ENCODE measurements at regions not wholly inside any gene's neighbourhood (a gene's known extent, or its start where the extent isn't known, plus 50 kb on each side); places are given as distances from the start of the nearest gene placed in this dataset.

DNA sequence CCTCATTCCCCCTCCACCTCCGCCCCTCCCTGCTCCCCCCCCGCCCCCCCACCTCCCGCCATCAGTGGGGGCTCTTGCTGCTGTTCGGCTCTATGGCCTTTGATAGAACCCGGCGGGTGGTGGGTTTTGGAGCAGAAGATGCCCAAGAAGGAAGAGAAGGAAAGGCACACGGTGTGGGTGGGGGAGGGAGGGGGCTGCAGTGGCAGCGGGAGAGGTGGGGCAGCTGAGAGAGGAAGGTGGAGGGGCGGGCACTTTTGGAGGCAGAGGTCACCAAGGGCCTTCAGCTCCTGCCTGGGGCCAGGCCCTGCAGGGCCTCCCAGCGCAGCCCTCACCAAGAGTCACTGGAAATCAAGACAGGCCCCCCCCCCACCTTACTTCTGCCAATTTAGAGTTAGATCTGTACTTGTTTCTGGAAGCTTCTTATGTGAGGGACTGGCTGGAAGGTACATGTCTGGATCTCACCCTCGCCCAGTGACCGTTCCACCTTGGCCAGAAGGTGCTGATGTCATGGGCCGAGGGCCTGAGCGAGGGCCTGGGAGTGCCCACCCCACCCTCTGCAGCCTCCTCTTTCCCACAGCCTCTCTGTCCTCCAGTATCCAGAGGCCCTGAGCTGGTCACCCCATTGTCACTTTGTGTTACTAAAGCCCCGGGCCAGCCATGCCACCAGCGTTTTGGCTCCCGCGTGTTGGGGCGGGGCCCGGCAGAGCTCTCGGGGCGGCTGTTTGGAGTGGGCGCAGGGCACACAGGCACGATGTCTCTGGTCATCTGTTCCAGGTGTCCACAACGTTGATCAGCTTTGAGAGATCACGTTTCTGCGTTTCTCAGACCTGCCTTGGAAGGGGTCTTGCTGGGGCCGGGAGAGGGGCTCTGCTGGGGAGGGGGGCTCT, 153.9 kb downstream of the KIF26A start:
- no peak for DNase-seq

DNA sequence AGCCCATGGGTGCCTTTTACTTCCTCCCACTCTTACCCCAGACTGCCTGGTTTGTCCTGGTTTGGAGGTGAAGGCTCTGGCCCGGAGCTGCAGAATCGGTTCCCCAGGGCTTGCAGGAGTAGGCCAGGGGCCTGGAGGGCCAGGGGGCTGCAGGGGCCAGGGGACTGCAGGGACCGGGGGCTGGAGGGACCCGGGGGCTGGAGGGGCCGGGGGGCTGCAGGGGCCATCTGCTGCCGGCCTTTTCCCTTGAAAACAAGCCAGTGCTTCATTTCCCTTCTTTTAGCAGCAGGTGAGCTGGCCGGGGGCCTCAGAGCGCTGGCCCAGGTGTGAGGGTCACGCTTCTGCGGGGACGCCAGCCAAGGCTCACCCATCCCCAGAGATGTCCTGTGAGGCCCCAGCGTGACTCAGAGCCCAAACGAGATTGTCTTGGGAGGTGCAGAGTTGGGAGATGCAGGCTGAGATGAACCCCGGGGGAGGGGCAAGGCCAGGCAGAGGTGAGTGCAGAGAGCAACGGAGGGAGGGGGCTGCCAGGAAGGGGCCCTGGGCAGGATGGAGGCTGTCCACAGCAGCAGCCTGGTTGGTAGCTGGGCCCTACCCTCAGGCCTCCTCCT, 154.9 kb downstream of the KIF26A start:
- DNase-seq = no peak

DNA sequence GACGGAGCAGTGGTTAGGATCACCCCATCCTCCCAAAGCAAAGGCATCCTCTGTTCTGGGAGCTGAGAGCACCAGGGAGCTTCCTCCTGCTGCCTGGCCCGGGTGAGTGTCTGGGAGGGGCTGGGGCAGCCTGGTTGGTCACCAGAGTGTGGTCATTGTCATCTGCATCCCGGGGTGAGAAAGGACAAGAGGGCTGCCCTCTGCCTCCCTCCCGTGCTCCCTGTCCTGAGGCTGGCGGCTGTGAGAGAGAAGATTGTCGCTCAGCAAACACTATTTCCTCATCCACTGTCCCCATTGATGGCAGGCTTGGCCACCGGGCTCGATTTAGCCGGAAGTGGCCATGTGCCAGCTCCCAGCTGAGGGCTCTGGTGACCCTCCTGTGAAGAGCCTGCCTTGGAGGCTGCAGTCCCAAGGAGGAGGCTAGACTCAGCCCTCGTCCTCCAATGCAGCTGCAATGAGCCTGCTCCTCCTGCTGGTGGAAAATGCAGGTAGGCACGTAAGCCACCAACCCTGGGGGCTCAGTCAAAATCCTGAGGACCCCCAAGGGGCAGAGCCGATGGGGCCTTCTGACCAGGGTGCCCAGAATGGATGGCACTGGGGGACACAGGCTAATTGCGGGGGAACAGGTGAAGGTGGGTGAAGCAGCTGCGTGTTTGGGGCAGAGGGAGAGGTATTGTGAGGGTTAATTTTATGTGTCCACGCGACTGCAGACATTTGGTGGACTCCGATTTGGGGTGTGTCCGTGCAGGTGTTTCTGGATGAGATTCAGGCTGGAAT, 155.7 kb downstream of the KIF26A start:
- DNase-seq = peak; percentile 12

DNA sequence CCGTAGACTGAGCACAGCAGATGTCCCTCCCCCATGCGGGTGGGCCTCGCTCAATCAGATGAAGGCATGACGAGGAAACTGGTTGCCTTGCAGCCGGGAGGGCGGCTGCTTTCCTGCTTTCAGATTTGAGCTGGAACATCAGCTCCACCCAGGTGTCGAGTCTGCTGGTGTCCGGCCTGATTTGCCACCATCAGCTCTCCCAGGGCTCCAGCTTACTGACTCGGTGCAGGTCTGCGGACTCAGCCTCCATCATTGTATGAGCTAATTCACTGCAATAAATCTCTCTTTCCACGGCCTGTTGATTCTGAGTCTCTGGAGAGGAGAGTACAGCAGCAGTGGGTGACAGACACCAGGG, 156.2 kb downstream of the KIF26A start:
- DNase-seq = no peak

DNA sequence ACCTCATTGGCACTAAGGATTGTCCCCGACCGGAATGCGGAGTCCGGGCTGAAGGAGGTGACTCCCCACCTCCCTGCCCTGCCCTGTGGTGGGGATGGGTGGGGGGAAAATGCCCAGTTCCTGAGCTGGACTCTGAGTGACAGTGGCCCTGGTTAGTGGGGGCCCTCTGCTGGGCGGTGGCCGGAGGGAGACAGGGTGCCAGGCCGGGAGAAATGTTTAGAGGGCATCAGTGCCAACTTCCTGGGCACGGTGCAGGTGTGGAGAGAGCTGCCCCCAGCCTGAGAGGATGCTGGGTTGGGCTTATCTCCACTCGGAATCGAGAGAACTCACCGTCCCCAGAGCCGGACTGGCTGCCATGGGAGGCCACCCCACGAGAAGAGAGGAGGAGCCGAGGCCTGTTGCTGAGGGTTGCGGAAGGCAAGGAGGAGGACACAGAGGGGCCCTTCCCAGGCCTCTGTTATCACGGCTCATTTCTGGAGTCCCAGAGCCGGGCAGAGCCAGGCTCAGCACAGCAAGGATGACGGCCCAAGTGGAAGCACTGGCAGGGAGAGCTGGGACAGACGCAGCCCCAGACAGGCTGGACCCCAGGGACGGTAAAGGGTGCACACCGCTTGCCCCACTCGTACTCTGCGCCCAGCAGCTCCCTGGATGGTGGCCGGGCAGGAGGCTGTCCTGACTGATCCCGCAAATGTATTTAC, 156.7 kb downstream of the KIF26A start:
- DNase-seq = no peak

DNA sequence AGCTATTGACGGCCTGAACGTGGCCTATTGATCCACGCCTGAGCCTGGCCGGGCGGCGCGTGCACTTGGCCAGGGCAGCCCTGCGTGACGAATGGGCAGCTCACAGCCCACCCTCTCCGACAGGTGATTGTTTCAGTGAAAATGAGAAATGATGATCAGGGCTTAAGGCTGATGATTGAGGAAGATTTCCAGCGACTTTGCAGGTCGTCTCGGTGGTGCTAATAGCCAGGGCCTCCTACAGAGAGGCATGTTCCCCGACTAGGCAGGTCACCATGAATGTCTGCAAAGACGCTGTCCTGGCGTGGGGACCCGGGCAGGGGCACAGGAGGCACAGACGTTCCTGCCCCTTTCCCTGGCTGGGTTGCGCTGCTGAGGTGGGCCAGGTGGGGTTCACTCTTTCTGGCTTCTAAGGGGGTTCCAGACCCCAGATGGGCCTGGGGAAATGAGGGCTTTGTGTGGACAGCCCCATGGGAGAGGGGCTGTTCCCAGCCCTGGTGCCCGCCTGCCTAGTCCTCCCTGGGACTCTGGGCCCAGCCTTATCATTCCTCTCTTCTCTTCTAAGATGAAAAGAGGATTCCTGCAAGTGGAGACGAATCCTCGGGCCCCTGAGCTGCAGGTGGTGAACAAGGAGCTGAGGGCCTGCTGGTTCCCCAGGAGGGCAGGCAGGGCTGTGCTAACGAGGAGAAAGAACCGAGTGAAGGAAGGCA, 157.4 kb downstream of the KIF26A start:
- DNase-seq = no peak

DNA sequence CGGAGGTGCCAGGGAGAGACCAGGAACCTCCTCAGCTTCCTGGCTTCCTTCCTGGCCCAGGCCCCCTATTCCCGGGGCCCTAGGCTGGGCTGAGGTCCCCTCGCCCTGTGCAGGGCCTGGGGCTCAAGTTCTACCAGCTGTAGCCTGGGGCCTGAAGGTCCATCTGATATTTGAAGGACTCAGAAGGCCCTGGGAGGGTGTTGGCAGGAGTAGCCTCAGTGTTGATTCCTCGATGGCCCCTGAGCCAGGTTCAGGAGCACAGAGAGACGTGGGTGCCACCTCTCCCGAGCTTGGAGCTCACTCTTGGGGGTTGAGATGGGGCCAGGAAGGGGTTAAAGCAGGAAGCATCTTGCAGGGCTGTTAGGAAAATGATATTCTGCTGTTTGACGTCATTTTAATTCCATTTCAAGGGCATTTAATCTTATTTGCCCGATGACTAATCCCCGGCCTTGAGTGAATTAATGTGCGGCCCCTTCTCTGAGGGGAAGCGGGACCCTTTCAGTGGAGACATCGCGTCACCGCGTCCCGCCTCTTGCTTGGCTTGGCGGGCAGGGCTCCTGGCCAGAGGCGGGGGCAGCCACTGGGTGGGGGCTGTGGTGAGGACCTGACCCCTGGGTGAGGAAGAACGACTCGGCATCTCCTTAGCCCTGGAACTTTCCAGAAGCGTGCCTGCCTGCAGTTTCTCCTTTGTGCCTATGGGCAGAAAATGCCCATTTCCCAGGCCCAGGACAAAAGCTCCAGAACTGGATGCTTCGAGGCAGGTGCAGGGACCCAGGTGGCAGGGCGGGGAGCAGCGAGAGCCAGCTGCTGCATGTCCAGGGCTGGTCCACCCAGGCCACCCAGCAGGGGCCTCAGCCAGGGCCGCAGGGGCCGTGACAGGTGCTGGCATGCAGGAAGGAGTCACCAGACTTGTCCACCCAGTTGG, 158.3 kb downstream of the KIF26A start:
- no peak for DNase-seq

DNA sequence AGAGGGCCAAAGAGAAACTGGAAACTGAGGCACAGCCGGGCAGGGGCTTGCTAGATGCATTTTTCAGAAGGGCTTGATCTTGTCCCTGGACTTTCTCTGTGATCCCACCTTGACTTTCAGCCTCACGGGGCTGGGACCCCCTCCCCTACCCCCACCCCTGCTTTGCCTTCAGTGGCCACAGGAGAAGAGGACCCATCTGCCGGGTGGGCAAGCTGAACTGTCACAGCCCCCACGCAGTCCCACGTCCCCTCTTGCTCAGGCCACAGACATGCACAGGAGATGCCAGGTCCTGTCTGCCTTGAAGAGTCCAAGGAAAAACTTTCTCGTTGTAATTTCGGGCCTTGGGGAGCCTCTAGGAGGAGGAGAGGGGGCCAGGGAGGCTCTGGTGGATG, 158.9 kb downstream of the KIF26A start:
- no peak for DNase-seq

DNA sequence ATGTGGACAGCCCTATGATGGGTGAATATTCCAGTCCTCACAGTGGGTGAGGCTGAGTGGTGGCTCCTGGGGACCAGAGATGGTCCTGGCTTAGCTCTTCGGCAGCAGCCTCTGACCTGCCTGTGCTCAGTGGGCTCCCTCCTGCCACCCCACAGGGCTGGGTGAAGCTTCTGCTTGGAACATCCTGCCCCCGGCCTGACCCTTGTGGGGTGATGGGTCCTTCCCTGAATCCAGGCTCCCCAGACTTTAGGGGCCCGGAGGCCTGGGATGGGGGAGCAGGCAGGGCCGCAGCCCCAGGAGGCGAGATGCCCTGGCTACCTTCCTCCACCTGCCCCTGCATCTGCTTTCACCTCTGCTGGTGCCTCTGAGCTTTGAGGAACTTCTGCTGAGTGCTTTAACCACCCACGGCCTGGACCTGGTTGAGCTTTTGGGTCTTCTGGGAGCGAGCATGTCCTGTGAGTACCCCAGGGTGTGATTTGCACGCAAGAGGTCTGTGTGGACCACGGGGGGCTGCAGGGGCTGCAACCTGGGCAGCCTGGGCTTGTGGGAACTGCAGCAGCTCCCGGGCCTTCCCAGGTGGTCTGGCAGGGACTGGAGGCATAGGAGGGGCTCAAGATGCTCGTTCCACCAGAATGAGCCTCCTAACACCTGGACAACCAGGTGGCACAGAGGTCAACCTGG, 159.5 kb downstream of the KIF26A start:
- no peak for DNase-seq

DNA sequence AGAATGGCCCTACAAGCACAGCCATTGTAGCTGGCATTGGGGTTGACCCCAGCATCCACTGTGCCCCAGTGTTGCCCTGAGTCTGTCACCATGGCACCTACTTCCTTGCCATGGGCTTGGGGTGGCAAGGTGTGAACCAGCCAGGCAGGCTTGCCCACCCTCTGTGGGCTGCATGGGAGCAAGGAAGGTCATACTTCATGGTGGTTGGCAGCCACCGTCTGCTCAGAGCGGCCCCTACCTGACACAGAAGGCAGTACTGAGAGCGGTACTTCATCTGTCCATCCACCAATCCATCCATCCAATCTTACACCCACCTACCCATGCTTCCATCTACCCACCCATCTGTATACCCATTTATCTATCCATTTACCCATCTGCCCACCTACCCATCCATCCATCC, 160.1 kb downstream of the KIF26A start:
- no peak for DNase-seq

DNA sequence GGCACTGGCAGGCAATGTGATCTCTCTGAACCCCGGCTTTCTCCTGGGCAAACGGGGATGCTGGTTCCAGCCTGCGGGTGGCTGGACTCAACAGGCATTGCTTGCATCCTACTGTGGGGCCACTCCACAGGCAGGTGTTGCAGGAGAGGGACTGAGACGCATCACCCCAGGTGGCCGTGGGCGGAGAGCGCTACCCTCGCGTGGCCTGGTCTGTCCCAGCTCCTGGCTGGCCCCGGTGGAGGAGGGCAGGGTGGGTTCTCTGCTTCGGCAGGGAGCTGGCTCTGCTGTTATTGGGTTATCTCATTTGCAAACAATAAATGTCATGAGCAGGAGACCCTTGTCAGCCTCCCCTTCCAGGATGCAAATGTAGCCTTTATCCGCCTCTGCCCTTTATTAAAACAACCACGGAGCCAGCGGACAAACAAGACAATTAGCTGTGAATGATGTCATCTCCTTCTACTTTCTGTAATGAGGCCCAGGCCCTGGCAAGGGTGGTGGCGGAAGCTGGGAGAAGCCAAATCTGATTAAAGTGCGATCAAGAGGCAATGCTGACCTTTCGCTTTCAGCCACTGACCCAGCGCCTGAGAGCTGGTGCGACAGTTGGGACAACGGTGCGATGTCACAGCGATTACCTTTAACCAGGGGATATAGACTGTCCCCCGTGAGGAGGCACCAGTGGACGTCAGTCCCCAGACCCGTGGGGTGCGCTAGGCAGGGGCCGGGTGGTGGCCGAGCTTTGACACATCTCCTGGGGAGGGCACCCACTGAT, 161.8 kb downstream of the KIF26A start:
- no peak for DNase-seq

DNA sequence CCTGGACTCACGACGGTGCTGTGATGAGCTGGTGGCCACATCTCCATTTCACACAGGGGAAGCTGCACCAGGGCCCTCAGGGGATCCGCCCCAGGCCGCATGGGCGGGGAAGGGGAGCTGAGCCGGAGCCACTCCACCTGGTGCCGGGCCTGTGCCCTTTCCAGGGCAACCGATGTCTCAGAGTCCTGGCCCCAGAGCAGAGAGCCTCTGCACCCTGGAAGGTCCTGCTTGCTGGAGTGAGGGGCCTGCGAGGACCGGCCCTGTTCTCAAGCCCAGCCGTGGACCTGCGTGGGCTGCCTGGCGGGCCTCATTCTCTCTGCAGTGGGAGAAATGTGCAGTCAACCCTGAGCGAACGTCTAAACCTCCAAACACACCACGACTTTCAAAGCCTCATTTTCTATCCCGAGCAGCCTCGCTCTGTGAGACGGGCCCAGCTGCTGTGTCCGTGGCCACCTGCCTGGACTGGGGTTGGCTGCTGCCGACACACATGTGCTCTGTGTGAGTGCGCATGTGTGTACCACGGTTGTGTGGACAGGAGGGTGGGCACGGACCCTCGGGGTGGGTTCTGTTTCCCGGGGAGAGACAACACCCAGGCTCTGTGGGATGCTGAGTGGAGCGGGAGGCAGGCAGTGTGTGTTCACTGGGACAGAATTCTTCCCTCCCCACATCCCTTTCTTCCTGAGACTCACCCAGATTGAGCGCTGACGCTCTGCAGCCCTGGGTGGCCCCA, 163.5 kb downstream of the KIF26A start:
- no peak for DNase-seq

DNA sequence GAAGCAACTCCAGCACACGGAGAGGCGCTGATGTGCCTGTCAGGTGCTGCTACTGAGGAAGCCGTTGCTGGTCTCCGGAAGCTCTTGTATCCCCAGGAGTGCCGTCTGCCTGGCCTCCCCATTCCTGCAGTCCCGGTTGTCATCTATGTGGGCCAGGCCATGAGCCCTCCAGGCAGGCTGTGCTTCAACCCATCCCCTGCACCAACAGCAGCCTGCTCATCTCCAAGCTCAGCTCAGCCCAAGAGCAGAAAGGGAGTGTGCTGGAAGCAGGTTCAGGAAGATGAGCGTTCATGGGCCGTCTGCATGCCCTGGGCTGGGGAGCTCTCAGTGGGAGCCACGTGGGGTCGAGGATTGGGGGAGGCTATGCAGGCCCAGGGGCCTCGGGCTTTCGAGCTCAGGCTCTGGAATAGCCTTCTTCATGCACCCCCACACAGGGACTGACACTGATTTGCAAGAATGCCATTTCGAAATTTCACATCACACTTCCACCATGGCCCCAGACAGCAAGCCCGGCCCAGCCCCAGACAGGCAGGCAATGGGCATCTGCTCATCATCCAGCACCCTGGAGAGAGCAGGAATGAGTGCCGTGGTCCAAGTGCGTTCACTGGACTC, 164.5 kb downstream of the KIF26A start:
- no peak for DNase-seq

DNA sequence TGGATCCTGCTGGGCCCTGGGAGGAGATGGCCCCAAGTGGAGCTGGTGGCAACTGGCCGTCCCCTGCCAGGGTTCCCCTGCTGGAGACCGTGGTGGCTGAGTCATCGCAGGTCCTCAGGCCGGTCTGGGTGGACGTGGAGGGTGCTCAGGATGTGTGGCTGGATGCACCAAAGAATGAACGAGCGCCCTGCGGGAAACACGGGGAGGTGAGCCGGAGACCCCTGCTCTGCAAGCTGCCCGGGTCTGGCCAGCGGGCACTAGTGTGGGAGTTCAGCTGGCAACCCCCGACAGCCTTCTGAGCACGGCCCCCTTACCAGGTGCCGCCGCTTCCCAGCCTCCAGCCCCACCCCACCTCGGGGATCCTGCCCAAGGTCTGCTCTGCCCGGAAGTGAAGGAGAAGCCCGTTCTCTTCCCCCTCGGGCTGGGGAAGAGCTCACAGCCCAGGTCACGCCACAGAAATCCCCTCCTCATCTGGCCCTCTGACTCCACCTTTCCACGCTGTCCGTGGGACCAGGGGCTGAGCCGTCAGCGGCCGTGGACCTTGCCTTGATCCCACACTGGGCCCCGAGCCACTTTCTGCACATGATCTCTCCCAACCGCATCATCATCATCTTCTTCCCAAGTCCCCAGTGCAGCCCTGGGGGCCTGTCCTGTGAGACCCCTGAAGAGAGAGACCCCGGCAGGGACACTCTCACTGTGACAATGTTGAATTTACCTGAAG, 165.5 kb downstream of the KIF26A start:
- DNase-seq = no peak

DNA sequence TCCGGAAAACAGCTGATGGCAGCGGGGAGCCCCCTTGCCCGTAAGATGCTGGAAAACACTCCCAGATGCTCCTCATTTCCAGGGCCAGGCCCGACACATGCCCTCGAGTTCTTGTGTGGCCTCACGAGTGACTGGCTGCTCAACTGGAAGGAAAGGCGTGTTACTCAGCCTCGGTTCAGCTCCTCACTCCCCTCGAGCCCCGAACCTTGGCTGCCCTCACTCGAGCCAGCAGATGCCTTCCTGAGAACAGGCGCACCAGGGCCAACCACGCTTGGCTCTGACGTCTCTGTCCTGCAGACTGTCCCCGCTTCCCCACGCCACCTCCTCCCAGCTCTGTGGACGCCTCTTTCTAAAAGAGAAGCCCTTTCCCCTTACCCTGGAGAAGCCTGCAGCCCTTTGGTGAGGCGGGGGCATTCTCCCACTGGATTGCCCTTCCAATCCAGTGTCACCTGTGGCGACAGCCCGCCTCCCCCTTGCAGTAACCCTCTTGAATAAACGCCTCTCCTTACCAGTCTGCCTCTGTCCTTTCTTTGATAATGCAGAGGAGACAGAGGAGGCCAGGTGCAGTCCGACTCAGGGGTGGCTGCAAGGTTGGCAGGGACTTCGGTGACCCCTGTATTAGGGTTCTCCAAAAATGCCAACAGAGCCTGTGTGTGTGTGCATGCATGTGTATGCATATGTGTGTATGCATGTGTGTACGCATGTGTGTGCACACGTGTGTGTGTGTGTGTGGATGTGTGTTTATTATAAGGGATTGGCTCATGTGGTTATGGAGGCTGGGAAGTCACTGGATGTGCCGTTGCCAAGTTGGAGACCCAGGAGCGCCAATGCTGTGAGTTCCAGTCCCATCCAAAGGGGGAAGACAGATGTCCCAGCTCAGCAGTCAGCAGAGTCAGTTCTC, 166.3 kb downstream of the KIF26A start:
- DNase-seq = no peak

DNA sequence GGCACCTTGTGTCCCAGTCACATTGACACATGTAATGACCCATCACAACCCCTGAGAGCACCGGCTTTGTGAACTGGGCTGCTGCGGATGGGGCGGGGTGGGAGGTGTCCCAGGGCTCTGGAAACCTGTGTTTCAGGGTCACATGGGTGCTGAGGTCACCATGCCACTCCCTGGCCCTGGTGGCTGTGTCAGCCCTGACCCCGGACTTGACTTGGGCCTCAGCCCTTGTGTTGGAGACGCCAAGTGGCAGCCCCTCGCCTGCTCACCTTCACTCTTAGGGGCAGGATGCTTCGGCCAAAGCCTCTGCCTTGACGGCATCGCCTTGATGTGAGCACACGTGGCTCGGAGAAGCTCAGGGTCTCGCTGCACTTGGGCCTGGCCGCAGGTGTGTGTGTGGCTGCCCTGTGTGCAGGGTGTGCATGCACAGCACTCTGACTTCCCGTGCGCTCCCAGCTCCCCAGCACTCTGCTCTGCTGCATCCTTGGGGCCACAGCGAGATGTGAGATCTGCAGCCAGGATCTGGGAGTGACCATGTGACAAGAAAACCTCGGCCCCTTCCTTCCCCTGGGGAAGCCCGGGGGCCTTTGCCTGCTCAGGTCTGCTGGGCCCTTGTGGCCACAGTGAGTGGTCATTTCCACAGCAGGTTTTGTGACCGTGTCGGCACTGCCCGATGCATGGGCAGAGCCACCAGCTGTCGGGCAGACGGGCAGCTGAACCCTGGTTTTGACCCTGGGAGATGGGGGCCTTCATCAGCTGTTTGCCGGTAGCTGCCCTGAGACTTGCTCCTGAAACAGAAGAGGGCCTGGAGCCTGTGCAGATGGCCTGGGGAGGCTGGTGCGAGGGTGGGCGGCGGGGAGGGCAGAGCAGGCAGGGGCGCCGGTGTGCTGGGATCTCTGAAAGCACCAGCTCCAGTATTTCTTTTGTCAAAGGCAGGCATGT, 167.4 kb downstream of the KIF26A start:
- no peak for DNase-seq

Data from hematopoietic multipotent progenitor cell treated with erythropoietin and hydrocortisone succinate and interleukin-3 and kit ligand, for 4 days (in vitro differentiated cells).